Endothelial cell of umbilical vein (primary cell): ENCODE measurements at regions not wholly inside any gene's neighbourhood (a gene's known extent, or its start where the extent isn't known, plus 50 kb on each side); places are given as distances from the start of the nearest gene placed in this dataset.

ENCODE experiments used
- BruUV-seq: library from RNA; stranded (reverse); fragments of 400-500 nt; replicated peaks from 2 replicates; lab custom pipeline; 2021; lab: Mats Ljungman, UMichigan
- CTCF ChIA-PET: fragments of 300-600, 350-600 bp; sonication (Branson Sonifier 250); formaldehyde crosslinking; loops from one replicate; lab custom pipeline; 2021; ENCODE audit warnings: antibody characterized with exemption, inconsistent platforms; lab: Charles Lee
- POLR2A ChIA-PET: fragments of 300-600, 350-600 bp; sonication (Branson Sonifier 250); formaldehyde crosslinking; loops from one replicate; lab custom pipeline; 2021; ENCODE audit warnings: antibody characterized with exemption, inconsistent platforms; lab: Charles Lee
- DNase-seq: peaks from one replicate; pipeline ENCODE4 v3.0.0-alpha.2; 2011; ENCODE audit warnings: low read depth, low spot score
- FAIRE-seq: peaks from 2 replicates; lab custom pipeline; 2011; peaks lifted over from hg19 to GRCh38; lab: Jason Lieb, UNC
- H2AFZ ChIP-seq: 2 replicates; pipeline ENCODE4 v1.6.0; 2012; ENCODE audit warnings: low read depth, low read length, control low read depth, inconsistent platforms
- H3K27ac ChIP-seq: 2 replicates; pipeline ENCODE4 v1.5.1; 2011; ENCODE audit warnings: low read depth, mild to moderate bottlenecking, control low read depth, low read length, moderate library complexity; ENCODE audit not compliant: insufficient read depth
- H3K27me3 ChIP-seq, 2 experiments: 2 replicates each; pipeline versions ENCODE4 v1.6.0 to v1.6.1; 2011; ENCODE audit warnings: low read length in 2 of 2, mixed read lengths in 1 of 2; ENCODE audit not compliant: control insufficient read depth in 2 of 2, insufficient read depth in 2 of 2
- H3K36me3 ChIP-seq, 2 experiments: 2 replicates in 1 of 2; 3 replicates in 1 of 2; pipeline ENCODE4 v1.5.1; 2011; ENCODE audit warnings: low read length in 2 of 2, mild to moderate bottlenecking in 1 of 2, moderate library complexity in 1 of 2; ENCODE audit not compliant: control insufficient read depth in 2 of 2, insufficient read depth in 2 of 2; ENCODE audit errors: extremely low read depth in 1 of 2
- H3K4me1 ChIP-seq: 3 replicates; pipeline ENCODE4 v1.5.1; 2011; ENCODE audit warnings: mild to moderate bottlenecking, low read length; ENCODE audit not compliant: control insufficient read depth, insufficient read depth; ENCODE audit errors: extremely low read depth
- H3K4me2 ChIP-seq: 2 replicates; pipeline ENCODE4 v1.6.1; 2011; ENCODE audit warnings: low read length, control low read depth, mixed read lengths; ENCODE audit not compliant: insufficient read depth
- H3K4me3 ChIP-seq, 3 experiments: fragments of 200-600 bp in 1 of 3; sonication (generic), shearing (Covaris generic) in 1 of 3; replicated peaks in 1 of 3; 2 replicates each; pipeline ENCODE4 v1.5.1; 2011 to 2016; ENCODE audit warnings: control low read depth in 3 of 3, low read length in 3 of 3, mild to moderate bottlenecking in 2 of 3, inconsistent platforms in 1 of 3, low read depth in 1 of 3, moderate library complexity in 1 of 3; ENCODE audit not compliant: insufficient read depth in 1 of 3
- H3K79me2 ChIP-seq: 2 replicates; pipeline ENCODE4 v1.6.0; 2012; ENCODE audit warnings: low read length, inconsistent platforms; ENCODE audit not compliant: control insufficient read depth, insufficient read depth
- H3K9ac ChIP-seq: replicated peaks from 2 replicates; pipeline ENCODE3; 2011; ENCODE audit warnings: low read length, control low read depth; ENCODE audit not compliant: insufficient read depth; ENCODE audit errors: extremely low read depth
- H3K9me1 ChIP-seq: replicated peaks from 3 replicates; pipeline ENCODE4 v1.6.0; 2011; ENCODE audit warnings: mild to moderate bottlenecking, low read length; ENCODE audit not compliant: control insufficient read depth, insufficient read depth; ENCODE audit errors: extremely low read depth
- H3K9me3 ChIP-seq: replicated peaks from 2 replicates; pipeline ENCODE4 v1.5.1; 2012; ENCODE audit warnings: low read length, inconsistent platforms; ENCODE audit not compliant: control insufficient read depth, insufficient read depth
- H4K20me1 ChIP-seq: replicated peaks from 2 replicates; pipeline ENCODE3; 2011; ENCODE audit warnings: mild to moderate bottlenecking, low read length; ENCODE audit not compliant: control insufficient read depth, insufficient read depth; ENCODE audit errors: extremely low read depth
- CTCF ChIP-seq, 2 donors: IDR thresholded peaks; 1 replicate in 1 of 2; 2 replicates in 1 of 2; pipeline ENCODE4 v1.5.1; 2011; ENCODE audit warnings: low read length in 2 of 2, mild to moderate bottlenecking in 2 of 2, moderate library complexity in 2 of 2, control low read depth in 1 of 2, inconsistent platforms in 1 of 2, low read depth in 1 of 2; ENCODE audit not compliant: insufficient read depth in 1 of 2; ENCODE audit errors: extremely low read depth in 1 of 2
- EZH2 ChIP-seq: IDR thresholded peaks from 2 replicates; pipeline ENCODE4 v1.6.1; 2012; ENCODE audit warnings: borderline replicate concordance, low read depth, mild to moderate bottlenecking, moderate library complexity, low read length, inconsistent platforms; ENCODE audit not compliant: severe bottlenecking
- FOS ChIP-seq: IDR thresholded peaks from 2 replicates; pipeline ENCODE4 v1.6.1; 2011; ENCODE audit warnings: mild to moderate bottlenecking, low read length, moderate library complexity, borderline replicate concordance; ENCODE audit not compliant: insufficient read depth
- GATA2 ChIP-seq: IDR thresholded peaks from 2 replicates; pipeline ENCODE4 v1.7.0; 2011; ENCODE audit warnings: low read depth, mild to moderate bottlenecking, moderate library complexity, mixed read lengths, low read length; ENCODE audit not compliant: insufficient read length, insufficient read depth
- JUN ChIP-seq: IDR thresholded peaks from 2 replicates; pipeline ENCODE4 v1.6.1; 2011; ENCODE audit warnings: borderline replicate concordance, low read depth; ENCODE audit not compliant: insufficient read length, insufficient read depth
- MAX ChIP-seq: IDR thresholded peaks from 2 replicates; pipeline ENCODE4 v1.6.1; 2011; ENCODE audit not compliant: insufficient read depth, insufficient read length
- MYC ChIP-seq: IDR thresholded peaks from one replicate; pipeline ENCODE4 v1.6.1; 2011; ENCODE audit warnings: mild to moderate bottlenecking, low read depth, low read length
- POLR2A ChIP-seq: IDR thresholded peaks from 2 replicates; pipeline ENCODE4 v1.6.1; 2012; ENCODE audit warnings: low read depth, mild to moderate bottlenecking, control low read depth, low read length
- POLR2AphosphoS5 ChIP-seq: IDR thresholded peaks from 2 replicates; pipeline ENCODE4 v1.6.1; 2012; ENCODE audit warnings: low read depth, mild to moderate bottlenecking, control low read depth, low read length, moderate library complexity; ENCODE audit not compliant: insufficient read depth
- dilution Hi-C: fragments of 300-500 bp; cut with MboI; formaldehyde crosslinking; loops from one replicate; pipeline ENCODE4 v1.15.0; 2019; ENCODE audit warnings: low sequenced_read_pairs; ENCODE audit not compliant: extremely low pct_ligation_motif_present
- intact Hi-C: fragments of 100-400 bp; cut with micrococcal nuclease; formaldehyde crosslinking; loops from one replicate; pipeline ENCODE4 v1.10.0; 2022

GRCh38 chr2:204475399-204475798, 69.9 kb upstream of the PARD3B start:
- no peak overlapping the region for H3K9ac ChIP-seq
- peaks cover 11% of the 10 kb centered on the region for H3K4me1 ChIP-seq
- H3K36me3 ChIP-seq, result no peaks in the 10 kb centered on the region
- H3K4me2 ChIP-seq, result no peak overlapping the region
- no peaks in the 10 kb centered on the region for H4K20me1 ChIP-seq
- dilution Hi-C loops (no loop called here), intact Hi-C loops (no loop called here)
- TF ChIP-seq POLR2AphosphoS5, result no peak
- TF ChIP-seq GATA2, result no peak
- no peak for TF ChIP-seq POLR2A
- TF ChIP-seq MYC, result no peak
- no peak for TF ChIP-seq FOS
- no peak for TF ChIP-seq CTCF (IDR thresholded peaks at IDR 0.05; ENCODE audit: extremely low read depth in 1 of 2, insufficient read depth in 1 of 2, low read depth in 1 of 2, low read length in 2 of 2)
- no peak for TF ChIP-seq EZH2
- TF ChIP-seq MAX, result no peak
- no peak for TF ChIP-seq JUN
- H3K27me3 ChIP-seq, result no peaks in the 10 kb centered on the region
- FAIRE-seq (no peak), DNase-seq (no peak)
- ChIA-PET CTCF (no interaction called here), POLR2A (interaction anchor here (0.7 kb wide), 1 partner anchor 16 kb away, joined by 5 read pairs; no protein-coding TSS in a partner anchor)
- no peaks in the 10 kb centered on the region for H3K79me2 ChIP-seq
- H3K4me3 ChIP-seq, result no peak overlapping the region
- H2AFZ ChIP-seq, result no peak overlapping the region
- BruUV-seq, result no TSS peak
- no peaks in the 10 kb centered on the region for H3K9me1 ChIP-seq
- no peak overlapping the region for H3K27ac ChIP-seq
- no peaks in the 10 kb centered on the region for H3K9me3 ChIP-seq
